ENCODE measurements at regions not wholly inside any gene's neighbourhood (a gene's known extent, or its start where the extent isn't known, plus 50 kb on each side); places are given as distances from the start of the nearest gene placed in this dataset.
"Not testable (repeated sequence)": the region's sequence is repeated elsewhere in the genome, so short reads cannot be mapped to it uniquely, and the experiment has no call there.

GRCh38 chr15:53910852-53911251, 67.4 kb upstream of the UNC13C start:
- Histone ChIP-seq H3K36me3 (ENCODE audit: control insufficient read depth in 1 of 2, insufficient read depth in 2 of 2, low read depth in 1 of 2, low read length in 2 of 2) (no peaks in the 10 kb centered on the region), H3K9me3 (ENCODE audit: control insufficient read depth, low read length) (no peaks in the 10 kb centered on the region), H3K9ac (ENCODE audit: low read length) (no peak overlapping the region), H4K91ac (ENCODE audit: low read length) (no peak overlapping the region), H3K79me1 (replicated peaks; ENCODE audit: low read length, poor library complexity, severe bottlenecking) (no peaks in the 10 kb centered on the region), H2BK120ac (ENCODE audit: low read depth, low read length) (no peak overlapping the region), H4K8ac (ENCODE audit: low read length) (no peak overlapping the region), H3K27ac (ENCODE audit: low read length, poor library complexity, severe bottlenecking) (no peak overlapping the region), H2BK12ac (ENCODE audit: low read length in 2 of 2) (no peak overlapping the region), H2AK5ac (ENCODE audit: low read length, severe bottlenecking) (no peak overlapping the region), H2BK5ac (ENCODE audit: low read depth, low read length, poor library complexity, severe bottlenecking) (no peak overlapping the region), H3K4me2 (ENCODE audit: low read length, poor library complexity, severe bottlenecking) (no peak overlapping the region), H3K23ac (ENCODE audit: low read length in 2 of 2) (no peak overlapping the region), H2AFZ (ENCODE audit: low read depth, low read length) (no peak overlapping the region), H2BK15ac (ENCODE audit: low read depth, poor library complexity, severe bottlenecking) (no peak overlapping the region), H3K4ac (ENCODE audit: low read depth in 1 of 2, low read length in 2 of 2) (no peak overlapping the region), H3K4me1 (ENCODE audit: control insufficient read depth, insufficient read depth, low read depth, low read length) (peaks cover 3% of the 10 kb centered on the region), H3K18ac (ENCODE audit: low read depth in 1 of 2, low read length in 2 of 2) (no peak overlapping the region), H3K4me3 (ENCODE audit: insufficient read depth in 1 of 2, low read depth in 1 of 2, low read length in 2 of 2) (no peak overlapping the region), H3K14ac (ENCODE audit: low read length in 2 of 2) (no peak overlapping the region), H3K27me3 (ENCODE audit: control insufficient read depth in 1 of 2, insufficient read depth in 1 of 2, low read length in 2 of 2) (no peaks in the 10 kb centered on the region)
- 84% methylated on average over 11 of the region's 11 CpGs for WGBS
- no peak for DNase-seq

GRCh38 chr15:53910236-53910849, 67.9 kb upstream of the UNC13C start:
- 73% methylated on average over 10 of the region's 12 CpGs for WGBS
- no peak overlapping the region for H3K27ac ChIP-seq (ENCODE audit: low read length, poor library complexity, severe bottlenecking)
- no peak overlapping the region for H2BK15ac ChIP-seq (ENCODE audit: low read depth, poor library complexity, severe bottlenecking)

GRCh38 chr15:53903129-53903528, 75.1 kb upstream of the UNC13C start:
- Histone ChIP-seq H3K9ac (ENCODE audit: low read length) (no peak overlapping the region), H3K27me3 (ENCODE audit: control insufficient read depth in 1 of 2, insufficient read depth in 1 of 2, low read length in 2 of 2) (no peaks in the 10 kb centered on the region), H4K8ac (ENCODE audit: low read length) (no peak overlapping the region), H2BK5ac (ENCODE audit: low read depth, low read length, poor library complexity, severe bottlenecking) (no peak overlapping the region), H2AFZ (ENCODE audit: low read depth, low read length) (no peak overlapping the region), H2BK120ac (ENCODE audit: low read depth, low read length) (no peak overlapping the region), H3K18ac (ENCODE audit: low read depth in 1 of 2, low read length in 2 of 2) (no peak overlapping the region), H3K4me1 (ENCODE audit: control insufficient read depth, insufficient read depth, low read depth, low read length) (no peaks in the 10 kb centered on the region), H2AK5ac (ENCODE audit: low read length, severe bottlenecking) (no peak overlapping the region), H3K14ac (ENCODE audit: low read length in 2 of 2) (no peak overlapping the region), H3K27ac (ENCODE audit: low read length, poor library complexity, severe bottlenecking) (no peak overlapping the region), H3K23ac (ENCODE audit: low read length in 2 of 2) (no peak overlapping the region), H3K4ac (ENCODE audit: low read depth in 1 of 2, low read length in 2 of 2) (no peak overlapping the region), H3K9me3 (ENCODE audit: control insufficient read depth, low read length) (peaks cover 2% of the 10 kb centered on the region), H3K79me1 (replicated peaks; ENCODE audit: low read length, poor library complexity, severe bottlenecking) (no peaks in the 10 kb centered on the region), H4K91ac (ENCODE audit: low read length) (no peak overlapping the region), H2BK12ac (ENCODE audit: low read length in 2 of 2) (no peak overlapping the region), H3K4me3 (ENCODE audit: insufficient read depth in 1 of 2, low read depth in 1 of 2, low read length in 2 of 2) (no peak overlapping the region), H2BK15ac (ENCODE audit: low read depth, poor library complexity, severe bottlenecking) (no peak overlapping the region), H3K4me2 (ENCODE audit: low read length, poor library complexity, severe bottlenecking) (no peak overlapping the region), H3K36me3 (ENCODE audit: control insufficient read depth in 1 of 2, insufficient read depth in 2 of 2, low read depth in 1 of 2, low read length in 2 of 2) (no peaks in the 10 kb centered on the region)
- DNase-seq: no peak
- 50% methylated on average over 1 of the region's 1 CpG for WGBS

More at GRCh38 chr15:53910236-53910849, 67.9 kb upstream of the UNC13C start:
- Histone ChIP-seq H3K14ac (ENCODE audit: low read length in 2 of 2) (no peak overlapping the region), H4K91ac (ENCODE audit: low read length) (no peak overlapping the region), H3K4me1 (ENCODE audit: control insufficient read depth, insufficient read depth, low read depth, low read length) (peaks cover 3% of the 10 kb centered on the region), H2BK120ac (ENCODE audit: low read depth, low read length) (no peak overlapping the region), H2AFZ (ENCODE audit: low read depth, low read length) (no peak overlapping the region), H3K23ac (ENCODE audit: low read length in 2 of 2) (no peak overlapping the region), H2BK12ac (ENCODE audit: low read length in 2 of 2) (no peak overlapping the region), H4K8ac (ENCODE audit: low read length) (no peak overlapping the region), H3K4me2 (ENCODE audit: low read length, poor library complexity, severe bottlenecking) (no peak overlapping the region), H2AK5ac (ENCODE audit: low read length, severe bottlenecking) (no peak overlapping the region), H3K36me3 (ENCODE audit: control insufficient read depth in 1 of 2, insufficient read depth in 2 of 2, low read depth in 1 of 2, low read length in 2 of 2) (no peaks in the 10 kb centered on the region), H3K18ac (ENCODE audit: low read depth in 1 of 2, low read length in 2 of 2) (no peak overlapping the region), H3K9me3 (ENCODE audit: control insufficient read depth, low read length) (no peaks in the 10 kb centered on the region), H3K4me3 (ENCODE audit: insufficient read depth in 1 of 2, low read depth in 1 of 2, low read length in 2 of 2) (no peak overlapping the region), H3K4ac (ENCODE audit: low read depth in 1 of 2, low read length in 2 of 2) (no peak overlapping the region), H3K79me1 (replicated peaks; ENCODE audit: low read length, poor library complexity, severe bottlenecking) (no peaks in the 10 kb centered on the region), H3K9ac (ENCODE audit: low read length) (no peak overlapping the region), H2BK5ac (ENCODE audit: low read depth, low read length, poor library complexity, severe bottlenecking) (no peak overlapping the region), H3K27me3 (ENCODE audit: control insufficient read depth in 1 of 2, insufficient read depth in 1 of 2, low read length in 2 of 2) (no peaks in the 10 kb centered on the region)
- no peak for DNase-seq

GRCh38 chr15:53893468-53893867, 84.8 kb upstream of the UNC13C start:
- not testable (repeated sequence) for H2AK5ac ChIP-seq (ENCODE audit: low read length, severe bottlenecking); H3K27ac ChIP-seq (ENCODE audit: low read length, poor library complexity, severe bottlenecking); H4K8ac ChIP-seq (ENCODE audit: low read length); H3K4me3 ChIP-seq (ENCODE audit: insufficient read depth in 1 of 2, low read depth in 1 of 2, low read length in 2 of 2); H3K18ac ChIP-seq (ENCODE audit: low read depth in 1 of 2, low read length in 2 of 2); H3K14ac ChIP-seq (ENCODE audit: low read length in 2 of 2); H3K4me1 ChIP-seq (ENCODE audit: control insufficient read depth, insufficient read depth, low read depth, low read length); H4K91ac ChIP-seq (ENCODE audit: low read length); H2BK120ac ChIP-seq (ENCODE audit: low read depth, low read length); H2BK12ac ChIP-seq (ENCODE audit: low read length in 2 of 2); H3K79me1 ChIP-seq (replicated peaks; ENCODE audit: low read length, poor library complexity, severe bottlenecking); H3K9me3 ChIP-seq (ENCODE audit: control insufficient read depth, low read length); DNase-seq; H2BK15ac ChIP-seq (ENCODE audit: low read depth, poor library complexity, severe bottlenecking); H3K4me2 ChIP-seq (ENCODE audit: low read length, poor library complexity, severe bottlenecking); H3K23ac ChIP-seq (ENCODE audit: low read length in 2 of 2); H3K27me3 ChIP-seq (ENCODE audit: control insufficient read depth in 1 of 2, insufficient read depth in 1 of 2, low read length in 2 of 2); H2AFZ ChIP-seq (ENCODE audit: low read depth, low read length); H3K36me3 ChIP-seq (ENCODE audit: control insufficient read depth in 1 of 2, insufficient read depth in 2 of 2, low read depth in 1 of 2, low read length in 2 of 2); H2BK5ac ChIP-seq (ENCODE audit: low read depth, low read length, poor library complexity, severe bottlenecking); H3K4ac ChIP-seq (ENCODE audit: low read depth in 1 of 2, low read length in 2 of 2); H3K9ac ChIP-seq (ENCODE audit: low read length)
- WGBS: 53% methylated on average over 2 of the region's 2 CpGs

All from mesenchymal stem cell (in vitro differentiated cells and primary cell).